Lung (tissue), 11 donors: ENCODE measurements at regions not wholly inside any gene's neighbourhood (a gene's known extent, or its start where the extent isn't known, plus 50 kb on each side); places are given as distances from the start of the nearest gene placed in this dataset.

Experiments used
- ATAC-seq: fragments of 200-7000 bp; cut with Tn5 transposase; one replicate; pipeline ENCODE4 v1.9.1; 2020; ENCODE audit warnings: moderate number of reproducible peaks; ENCODE audit not compliant: insufficient read depth, low FRiP score
- DNase-seq, 3 donors: peaks; one replicate each; pipeline ENCODE4 v3.0.0-alpha.2; 2013 to 2017
- H3K27ac ChIP-seq, 2 donors: one replicate each; pipeline ENCODE4 v1.5.1; 2013; ENCODE audit warnings: mild to moderate bottlenecking in 2 of 2, moderate library complexity in 2 of 2, control low read depth in 1 of 2, inconsistent platforms in 1 of 2, low read depth in 1 of 2, low read length in 1 of 2
- H3K27me3 ChIP-seq, 3 donors: one replicate each; pipeline ENCODE4 v1.5.1; 2013; ENCODE audit warnings: low read length in 2 of 3; ENCODE audit not compliant: control insufficient read depth in 3 of 3, insufficient read depth in 3 of 3
- H3K36me3 ChIP-seq, 4 donors: one replicate each; pipeline ENCODE4 v1.5.1; 2013; ENCODE audit warnings: low read length in 4 of 4, mild to moderate bottlenecking in 1 of 4, moderate library complexity in 1 of 4; ENCODE audit not compliant: control insufficient read depth in 4 of 4, insufficient read depth in 4 of 4
- H3K4me1 ChIP-seq, 5 donors: one replicate each; pipeline ENCODE4 v1.5.1; 2013; ENCODE audit warnings: low read length in 5 of 5, mild to moderate bottlenecking in 2 of 5, moderate library complexity in 1 of 5; ENCODE audit not compliant: control insufficient read depth in 5 of 5, insufficient read depth in 5 of 5
- H3K4me3 ChIP-seq: one replicate; pipeline ENCODE4 v1.5.1; 2013; ENCODE audit warnings: mild to moderate bottlenecking, control low read depth, moderate library complexity
- H3K9ac ChIP-seq, 2 donors: one replicate each; pipeline ENCODE4 v1.5.1; 2013; ENCODE audit warnings: low read length in 2 of 2, control low read depth in 1 of 2; ENCODE audit not compliant: insufficient read depth in 1 of 2
- H3K9me3 ChIP-seq, 4 donors: one replicate each; pipeline ENCODE4 v1.5.1; 2013; ENCODE audit warnings: low read length in 3 of 4, mild to moderate bottlenecking in 1 of 4, moderate library complexity in 1 of 4; ENCODE audit not compliant: control insufficient read depth in 4 of 4, insufficient read depth in 3 of 4
- WGBS, 2 donors: extraction: QIAGEN DNeasy Blood & Tissue Kit; methylation state at CpG; one replicate each; pipeline ENCODE4 v1.1.7; 2013; 5-methylcytosine and 5-hydroxymethylcytosine counted together
- TF ChIP-seq, protein P1 (sequence below): IDR thresholded peaks from 2 replicates; pipeline ENCODE4 v1.5.1; 2012; ENCODE audit warnings: mild to moderate bottlenecking; ENCODE audit errors: control extremely low read depth, extremely low read depth
- donor health status: control.
- donor health status: control.
- donor health status: Bipolar disorder and iron deficiency.
- donor health status: healthy.
- donor health status: DM: yes; HTN: yes; CAD: no.

DNA sequence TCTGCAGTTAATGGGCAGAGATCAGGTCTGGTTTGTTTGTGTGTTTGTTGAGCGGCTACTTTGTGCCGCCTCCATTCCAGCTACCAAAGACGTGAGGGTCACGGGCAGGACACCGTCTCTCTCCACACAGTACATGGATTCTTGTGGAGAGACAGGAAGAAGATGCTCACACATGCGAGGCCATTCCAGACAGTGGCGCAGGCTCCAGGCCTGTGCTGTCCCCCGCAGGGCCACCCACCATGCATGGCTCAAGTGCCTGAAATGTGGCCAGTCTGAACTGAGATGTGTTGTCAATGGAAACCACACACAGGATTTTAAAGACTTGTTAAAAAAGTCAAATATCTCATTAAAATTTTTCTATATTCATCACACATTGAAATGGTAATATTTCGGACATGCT, 848.3 kb downstream of the TBC1D22A start:
- no peaks in the 10 kb centered on the region for H3K27me3 ChIP-seq
- no peaks in the 10 kb centered on the region for H3K36me3 ChIP-seq
- no peak overlapping the region for H3K4me3 ChIP-seq
- no peak overlapping the region for H3K9ac ChIP-seq
- 93% methylated on average over 9 of the region's 9 CpGs for WGBS, 2 donors
- no peak for ATAC-seq
- no peaks in the 10 kb centered on the region for H3K4me1 ChIP-seq
- no peak overlapping the region for H3K27ac ChIP-seq
- TF ChIP-seq, protein P1, sequence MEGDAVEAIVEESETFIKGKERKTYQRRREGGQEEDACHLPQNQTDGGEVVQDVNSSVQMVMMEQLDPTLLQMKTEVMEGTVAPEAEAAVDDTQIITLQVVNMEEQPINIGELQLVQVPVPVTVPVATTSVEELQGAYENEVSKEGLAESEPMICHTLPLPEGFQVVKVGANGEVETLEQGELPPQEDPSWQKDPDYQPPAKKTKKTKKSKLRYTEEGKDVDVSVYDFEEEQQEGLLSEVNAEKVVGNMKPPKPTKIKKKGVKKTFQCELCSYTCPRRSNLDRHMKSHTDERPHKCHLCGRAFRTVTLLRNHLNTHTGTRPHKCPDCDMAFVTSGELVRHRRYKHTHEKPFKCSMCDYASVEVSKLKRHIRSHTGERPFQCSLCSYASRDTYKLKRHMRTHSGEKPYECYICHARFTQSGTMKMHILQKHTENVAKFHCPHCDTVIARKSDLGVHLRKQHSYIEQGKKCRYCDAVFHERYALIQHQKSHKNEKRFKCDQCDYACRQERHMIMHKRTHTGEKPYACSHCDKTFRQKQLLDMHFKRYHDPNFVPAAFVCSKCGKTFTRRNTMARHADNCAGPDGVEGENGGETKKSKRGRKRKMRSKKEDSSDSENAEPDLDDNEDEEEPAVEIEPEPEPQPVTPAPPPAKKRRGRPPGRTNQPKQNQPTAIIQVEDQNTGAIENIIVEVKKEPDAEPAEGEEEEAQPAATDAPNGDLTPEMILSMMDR = no peak
- DNase-seq = no peak
- peaks cover 0 to 8% (median 0%) of the 10 kb centered on the region in 4 donors for H3K9me3 ChIP-seq

DNA sequence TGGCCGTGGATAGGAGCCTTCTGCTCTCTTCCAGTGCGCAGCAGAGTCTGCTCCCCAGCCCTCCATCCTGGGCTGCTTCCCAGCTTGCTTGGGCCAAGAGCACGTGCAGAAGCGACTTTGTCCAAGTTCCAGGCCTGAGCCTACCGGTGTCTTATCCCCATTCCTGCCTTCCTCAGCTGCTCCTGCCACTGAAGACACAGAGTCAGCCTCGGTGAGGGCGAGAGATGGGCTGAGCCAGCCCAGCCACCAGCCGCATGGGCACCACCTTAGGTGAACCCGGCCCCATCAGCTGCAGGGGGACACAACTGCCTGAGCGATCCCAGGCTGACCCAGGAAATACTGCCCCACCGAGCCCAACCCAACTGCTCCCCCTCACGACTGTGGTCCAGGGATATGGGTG, 847.8 kb downstream of the TBC1D22A start:
- Histone ChIP-seq H3K36me3 (no peaks in the 10 kb centered on the region), H3K27me3 (no peaks in the 10 kb centered on the region), H3K27ac (no peak overlapping the region), H3K9me3 (peaks cover 0 to 8% (median 0%) of the 10 kb centered on the region in 4 donors), H3K4me3 (no peak overlapping the region), H3K4me1 (no peaks in the 10 kb centered on the region), H3K9ac (no peak overlapping the region)
- TF ChIP-seq, protein P1 = no peak
- 90 to 95% methylated on average over 10 to 12 of the region's 12 CpGs for WGBS, 2 donors
- DNase-seq (no peak), ATAC-seq (no peak)

DNA sequence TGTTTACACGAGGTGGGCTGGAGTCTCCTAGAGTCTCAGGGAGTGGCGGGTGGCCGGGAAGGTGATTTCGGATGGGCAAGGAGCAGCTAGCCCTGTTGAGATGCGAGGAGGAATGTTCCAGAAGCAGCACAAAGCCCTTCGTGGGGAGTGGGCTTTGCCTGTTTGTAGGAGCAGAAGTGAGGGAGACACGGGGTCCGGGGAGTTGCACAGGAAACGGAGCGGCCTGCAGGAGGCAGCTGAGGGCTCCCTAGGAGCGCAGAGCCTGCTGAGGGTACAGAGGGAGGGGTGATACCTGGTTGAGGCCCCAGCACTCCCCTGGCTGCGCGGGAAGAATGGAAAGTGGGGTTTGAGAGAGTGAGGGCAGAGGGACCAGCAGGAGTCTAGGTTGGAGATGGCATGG, 847.2 kb downstream of the TBC1D22A start:
- no peak overlapping the region for H3K4me3 ChIP-seq
- TF ChIP-seq, protein P1 = no peak
- no peak overlapping the region for H3K9ac ChIP-seq
- no peaks in the 10 kb centered on the region for H3K36me3 ChIP-seq
- DNase-seq = no peak
- H3K4me1 ChIP-seq = no peaks in the 10 kb centered on the region
- ATAC-seq = no peak
- no peak overlapping the region for H3K27ac ChIP-seq
- 68 to 74% methylated on average over 13 of the region's 13 CpGs for WGBS, 2 donors
- peaks cover 0 to 8% (median 0%) of the 10 kb centered on the region in 4 donors for H3K9me3 ChIP-seq
- no peaks in the 10 kb centered on the region for H3K27me3 ChIP-seq

DNA sequence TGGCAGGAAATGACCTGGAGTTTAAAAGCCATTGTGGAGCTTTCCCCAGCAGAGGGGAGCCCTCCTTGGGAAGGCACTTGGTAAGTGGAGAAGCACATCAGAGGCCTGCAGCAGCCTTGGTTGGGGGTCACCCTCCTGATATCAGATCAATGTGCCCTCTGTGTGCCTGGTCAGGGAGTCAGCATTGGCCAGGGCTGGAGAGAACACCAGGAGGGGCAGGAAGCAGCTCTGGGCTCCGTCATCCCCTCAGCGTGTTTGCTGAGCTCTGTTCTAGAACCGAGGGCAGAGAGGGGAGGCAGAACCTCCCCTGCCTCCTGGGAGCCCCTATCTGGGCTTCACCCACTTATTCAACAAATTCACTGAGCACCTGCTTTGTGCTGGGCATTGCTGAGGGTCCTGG, 846.0 kb downstream of the TBC1D22A start:
- Histone ChIP-seq H3K27ac (no peak overlapping the region), H3K4me3 (no peak overlapping the region), H3K27me3 (peaks cover 0 to 2% (median 0%) of the 10 kb centered on the region in 3 donors), H3K9me3 (peaks cover 0 to 8% (median 0%) of the 10 kb centered on the region in 4 donors), H3K9ac (no peak overlapping the region), H3K4me1 (no peaks in the 10 kb centered on the region), H3K36me3 (no peaks in the 10 kb centered on the region)
- DNase-seq = no peak
- TF ChIP-seq, protein P1 = no peak
- ATAC-seq = no peak
- WGBS, 2 donors = 65 to 89% methylated on average over 3 of the region's 3 CpGs
